ENCODE measurements at regions not wholly inside any gene's neighbourhood (a gene's known extent, or its start where the extent isn't known, plus 50 kb on each side); places are given as distances from the start of the nearest gene placed in this dataset.

- POLR2A ChIA-PET: no interaction called here
- H3K4me3 ChIP-seq (ENCODE audit: control extremely low read depth in 1 of 5, extremely low read depth in 1 of 5, insufficient read depth in 1 of 5, low read depth in 2 of 5, low read length in 4 of 5): no peak overlapping the region
- intact Hi-C loops (cut with micrococcal nuclease): no loop called here
- no peak for ATAC-seq (ENCODE audit: low read depth)
- H4K20me1 ChIP-seq (ENCODE audit: control insufficient read depth, insufficient read depth, low read length, poor library complexity, severe bottlenecking): no peaks in the 10 kb centered on the region
- Mint-ChIP-seq H3K27me3 (no peaks in the 10 kb centered on the region), H3K9me3 (ENCODE audit: insufficient read depth) (peaks cover 13% of the 10 kb centered on the region), H3K4me1 (no peaks in the 10 kb centered on the region), H3K4me3 (no peak overlapping the region), H3K27ac (no peak overlapping the region)
- WGBS (ENCODE audit: insufficient coverage): 75% methylated on average over 25 of the region's 29 CpGs
- no peaks in the 10 kb centered on the region for H3K36me3 ChIP-seq (replicated peaks in 1 of 2; ENCODE audit: control extremely low read depth in 1 of 2, control insufficient read depth in 1 of 2, extremely low read depth in 1 of 2, insufficient read depth in 2 of 2, low read length in 1 of 2)
- no peak for DNase-seq
- H2AFZ ChIP-seq (ENCODE audit: insufficient read depth, low read depth, low read length, poor library complexity, severe bottlenecking): no peak overlapping the region
- H3K4me1 ChIP-seq (ENCODE audit: control insufficient read depth in 2 of 2, insufficient read depth in 2 of 2, low read length in 2 of 2): no peaks in the 10 kb centered on the region
- no peak overlapping the region for H3K4me2 ChIP-seq (replicated peaks; ENCODE audit: low read depth, low read length, poor library complexity, severe bottlenecking)
- H3K9ac ChIP-seq (ENCODE audit: low read length): no peak overlapping the region
- TF ChIP-seq CTCF (IDR thresholded peaks at IDR 0.05) (no peak), EZH2 (IDR thresholded peaks at IDR 0.05; ENCODE audit: borderline replicate concordance, insufficient read depth, low read depth, low read length, poor library complexity, severe bottlenecking) (no peak)
- peaks cover 0 to 20% (median 0%) of the 10 kb centered on the region in 3 donors for H3K9me3 ChIP-seq (ENCODE audit: control extremely low read depth in 1 of 3, control insufficient read depth in 2 of 3, insufficient read depth in 1 of 3, low read length in 2 of 3)
- no peaks in the 10 kb centered on the region for H3K79me2 ChIP-seq (ENCODE audit: control insufficient read depth, insufficient read depth, low read length)
- CTCF ChIA-PET: no interaction called here
- no peaks in the 10 kb centered on the region for H3K27me3 ChIP-seq (replicated peaks in 1 of 4; ENCODE audit: control extremely low read depth in 1 of 4, control insufficient read depth in 3 of 4, insufficient read depth in 4 of 4, low read length in 3 of 4)
- no peak overlapping the region for H3K27ac ChIP-seq (ENCODE audit: low read length in 2 of 2)
Observed at GRCh38 chr12:19783547-19784444, 344.5 kb downstream of the AEBP2 start.

GRCh38 chr12:19792028-19792427 lies 352.7 kb downstream of the AEBP2 start:
- Histone ChIP-seq H3K9ac (ENCODE audit: low read length) (no peak overlapping the region), H3K27ac (ENCODE audit: low read length in 2 of 2) (no peak overlapping the region), H3K79me2 (ENCODE audit: control insufficient read depth, insufficient read depth, low read length) (no peaks in the 10 kb centered on the region), H3K9me3 (ENCODE audit: control extremely low read depth in 1 of 3, control insufficient read depth in 2 of 3, insufficient read depth in 1 of 3, low read length in 2 of 3) (peaks cover 0 to 2% (median 0%) of the 10 kb centered on the region in 3 donors), H3K27me3 (replicated peaks in 1 of 4; ENCODE audit: control extremely low read depth in 1 of 4, control insufficient read depth in 3 of 4, insufficient read depth in 4 of 4, low read length in 3 of 4) (no peaks in the 10 kb centered on the region), H3K4me3 (ENCODE audit: control extremely low read depth in 1 of 5, extremely low read depth in 1 of 5, insufficient read depth in 1 of 5, low read depth in 2 of 5, low read length in 4 of 5) (no peak overlapping the region), H3K4me2 (replicated peaks; ENCODE audit: low read depth, low read length, poor library complexity, severe bottlenecking) (no peak overlapping the region), H2AFZ (ENCODE audit: insufficient read depth, low read depth, low read length, poor library complexity, severe bottlenecking) (no peak overlapping the region), H3K36me3 (replicated peaks in 1 of 2; ENCODE audit: control extremely low read depth in 1 of 2, control insufficient read depth in 1 of 2, extremely low read depth in 1 of 2, insufficient read depth in 2 of 2, low read length in 1 of 2) (no peaks in the 10 kb centered on the region), H3K4me1 (ENCODE audit: control insufficient read depth in 2 of 2, insufficient read depth in 2 of 2, low read length in 2 of 2) (no peaks in the 10 kb centered on the region), H4K20me1 (ENCODE audit: control insufficient read depth, insufficient read depth, low read length, poor library complexity, severe bottlenecking) (no peaks in the 10 kb centered on the region)
- Mint-ChIP-seq H3K4me1 (no peaks in the 10 kb centered on the region), H3K27me3 (no peaks in the 10 kb centered on the region), H3K4me3 (no peak overlapping the region), H3K9me3 (ENCODE audit: insufficient read depth) (peaks cover 5% of the 10 kb centered on the region), H3K27ac (no peak overlapping the region)
- DNase-seq (no peak), ATAC-seq (ENCODE audit: low read depth) (no peak)
- POLR2A ChIA-PET: no interaction called here
- intact Hi-C loops (cut with micrococcal nuclease): no loop called here
- CTCF ChIA-PET: no interaction called here
- TF ChIP-seq CTCF (IDR thresholded peaks at IDR 0.05) (no peak), EZH2 (IDR thresholded peaks at IDR 0.05; ENCODE audit: borderline replicate concordance, insufficient read depth, low read depth, low read length, poor library complexity, severe bottlenecking) (no peak)

Data from B cell (primary cell).